ENCODE measurements at regions not wholly inside any gene's neighbourhood (a gene's known extent, or its start where the extent isn't known, plus 50 kb on each side); places are given as distances from the start of the nearest gene placed in this dataset.

- TF ChIP-seq POLR2A (IDR thresholded peaks at IDR 0.05) (no peak), CTCF (IDR thresholded peaks at IDR 0.05) (no peak), POLR2AphosphoS5 (IDR thresholded peaks at IDR 0.05) (no peak)
Observed at GRCh38 chr2:15864176-15864769, 76.1 kb upstream of the MYCN start.

Measured in sigmoid colon (tissue), 4 donors.